Fibroblast of pulmonary artery (primary cell): ENCODE measurements at regions not wholly inside any gene's neighbourhood (a gene's known extent, or its start where the extent isn't known, plus 50 kb on each side); places are given as distances from the start of the nearest gene placed in this dataset.

ENCODE experiments used
- DNase-seq: peaks from one replicate; pipeline ENCODE4 v3.0.0-alpha.2; 2010; ENCODE audit warnings: low read depth
- H3K4me3 ChIP-seq: replicated peaks from 2 replicates; pipeline ENCODE4 v1.5.1; 2011; ENCODE audit warnings: low read depth, mild to moderate bottlenecking, control low read depth, low read length, moderate library complexity
- CTCF ChIP-seq: IDR thresholded peaks from 2 replicates; pipeline ENCODE4 v1.5.1; 2011; ENCODE audit warnings: mild to moderate bottlenecking, control low read depth, low read length, inconsistent platforms; ENCODE audit errors: missing control alignments

GRCh38 chr18:43525169-43525568 lies 247.9 kb upstream of the SYT4 start:
- no peak overlapping the region for H3K4me3 ChIP-seq
- TF ChIP-seq CTCF, result no peak
- no peak for DNase-seq

- no peak for DNase-seq
- TF ChIP-seq CTCF, result no peak
- H3K4me3 ChIP-seq, result no peak overlapping the region
Measured at GRCh38 chr18:43526426-43527145, 249.3 kb upstream of the SYT4 start.

GRCh38 chr18:43531438-43531837 lies 254.1 kb upstream of the SYT4 start:
- no peak for DNase-seq
- H3K4me3 ChIP-seq, result no peak overlapping the region
- TF ChIP-seq CTCF, result no peak

GRCh38 chr18:43533371-43533770 lies 256.1 kb upstream of the SYT4 start:
- no peak for TF ChIP-seq CTCF
- H3K4me3 ChIP-seq, result no peak overlapping the region
- DNase-seq, result no peak

- H3K4me3 ChIP-seq, result no peak overlapping the region
- DNase-seq, result no peak
- TF ChIP-seq CTCF, result no peak
Measured at GRCh38 chr18:43534511-43534910, 257.2 kb upstream of the SYT4 start.

GRCh38 chr18:43539862-43540261 lies 262.6 kb upstream of the SYT4 start:
- no peak for DNase-seq
- H3K4me3 ChIP-seq, result no peak overlapping the region
- no peak for TF ChIP-seq CTCF

- DNase-seq, result no peak
- TF ChIP-seq CTCF, result no peak
- no peak overlapping the region for H3K4me3 ChIP-seq
Measured at GRCh38 chr18:43542016-43542415, 264.7 kb upstream of the SYT4 start.
